GM12878 (cell line): ENCODE measurements at regions not wholly inside any gene's neighbourhood (a gene's known extent, or its start where the extent isn't known, plus 50 kb on each side); places are given as distances from the start of the nearest gene placed in this dataset.

Source experiments
- ATAC-seq: fragments of 200-7000 bp; cut with Tn5 transposase; 3 replicates; pipeline ENCODE4 v1.9.1; 2020; ENCODE audit warnings: mild to moderate bottlenecking, moderate library complexity
- BruUV-seq: library from RNA; stranded (reverse); fragments of 400-500 nt; replicated peaks from 2 replicates; lab custom pipeline; 2021; lab: Mats Ljungman, UMichigan
- CTCF ChIA-PET: fragments of 300-600 bp; sonication (Branson Sonifier 250); formaldehyde crosslinking; extraction: SDS; loops from one replicate; lab custom pipeline; 2021; ENCODE audit warnings: inconsistent platforms; lab: Yijun Ruan, JAX
- POLR2A ChIA-PET: fragments of 350-600 bp; formaldehyde crosslinking; extraction: SDS; loops from one replicate; lab custom pipeline; 2021; ENCODE audit warnings: inconsistent platforms; lab: Charles Lee
- RAD21 ChIA-PET: fragments of 300-600 bp; sonication (Branson Sonifier 250); formaldehyde crosslinking; loops from one replicate; lab custom pipeline; 2023; ENCODE audit warnings: antibody characterized with exemption; ENCODE audit not compliant: unreplicated experiment; lab: Charles Lee
- SMC1A ChIA-PET: fragments of 300-600 bp; sonication (Branson Sonifier 250); formaldehyde crosslinking; loops from one replicate; lab custom pipeline; 2023; ENCODE audit not compliant: unreplicated experiment, uncharacterized antibody; lab: Charles Lee
- DNase-seq: peaks from one replicate; pipeline ENCODE4 v3.0.0-alpha.2; 2011; ENCODE audit warnings: low read depth, low spot score
- FAIRE-seq: peaks from 3 replicates; lab custom pipeline; 2011; peaks lifted over from hg19 to GRCh38; lab: Jason Lieb, UNC
- H2AFZ ChIP-seq: 2 replicates; pipeline ENCODE4 v1.6.0; 2011; ENCODE audit warnings: low read depth, low read length, control low read depth; ENCODE audit not compliant: control insufficient read depth
- H3K27ac ChIP-seq: 2 replicates; pipeline ENCODE4 v1.5.1; 2011; ENCODE audit warnings: control low read depth; ENCODE audit not compliant: control insufficient read depth, insufficient read depth
- H3K27me3 ChIP-seq, 2 experiments: replicated peaks in 1 of 2; 2 replicates each; pipeline versions ENCODE4 v1.6.0 to v1.6.1; 2011; ENCODE audit warnings: low read length in 1 of 2; ENCODE audit not compliant: control insufficient read depth in 2 of 2, insufficient read depth in 2 of 2
- H3K36me3 ChIP-seq, 2 experiments: 2 replicates each; pipeline ENCODE4 v1.5.1; 2011; ENCODE audit warnings: low read length in 1 of 2; ENCODE audit not compliant: control insufficient read depth in 2 of 2, insufficient read depth in 2 of 2
- H3K4me1 ChIP-seq: 2 replicates; pipeline ENCODE4 v1.6.1; 2011; ENCODE audit warnings: mild to moderate bottlenecking, low read length, moderate library complexity, mixed read lengths; ENCODE audit not compliant: control insufficient read depth, insufficient read depth
- H3K4me2 ChIP-seq: 2 replicates; pipeline ENCODE4 v1.6.0; 2011; ENCODE audit warnings: control low read depth; ENCODE audit not compliant: control insufficient read depth, insufficient read depth
- H3K4me3 ChIP-seq: fragments of 200-600 bp; sonication (generic); 2 replicates; pipeline ENCODE4 v1.5.1; 2016
- H3K79me2 ChIP-seq: 2 replicates; pipeline ENCODE4 v1.6.0; 2011; ENCODE audit warnings: low read length; ENCODE audit not compliant: control insufficient read depth, insufficient read depth
- H3K9ac ChIP-seq: 2 replicates; pipeline ENCODE4 v1.8.0; 2011; ENCODE audit warnings: low read length, control low read depth, mixed read lengths; ENCODE audit not compliant: control insufficient read depth, insufficient read depth
- H3K9me3 ChIP-seq: replicated peaks from 3 replicates; pipeline ENCODE4 v1.5.1; 2011; ENCODE audit warnings: mild to moderate bottlenecking, low read length; ENCODE audit not compliant: control insufficient read depth, insufficient read depth
- H4K20me1 ChIP-seq: 2 replicates; pipeline ENCODE4 v1.6.0; 2011; ENCODE audit not compliant: control insufficient read depth, insufficient read depth
- HDAC6 ChIP-seq: fragments of 200-600 bp; sonication (generic); IDR thresholded peaks from one replicate; pipeline ENCODE4 v1.8.0; 2017; ENCODE audit warnings: antibody characterized with exemption; ENCODE audit not compliant: unreplicated experiment
- MXI1 ChIP-seq: fragments of 150-350 bp; IDR thresholded peaks from 2 replicates; pipeline ENCODE4 v1.6.1; 2011; ENCODE audit warnings: low read depth, mild to moderate bottlenecking, inconsistent platforms, low read length, improper control_type of control experiment
- NR2C2 ChIP-seq: IDR thresholded peaks from 2 replicates; pipeline ENCODE4 v1.6.1; 2011; ENCODE audit warnings: borderline replicate concordance, low read depth; ENCODE audit not compliant: control insufficient read depth, insufficient read length
- SMC3 ChIP-seq: IDR thresholded peaks from 2 replicates; pipeline ENCODE4 v1.6.1; 2011; ENCODE audit warnings: low read length, improper control_type of control experiment, borderline replicate concordance
- SREBF2 ChIP-seq: IDR thresholded peaks from 2 replicates; pipeline ENCODE4 v1.6.1; 2012; ENCODE audit warnings: mild to moderate bottlenecking, low read length
- TCF3 ChIP-seq: IDR thresholded peaks from 2 replicates; pipeline ENCODE4 v1.6.1; 2012; ENCODE audit warnings: low read depth, mild to moderate bottlenecking, low read length, borderline replicate concordance; ENCODE audit not compliant: insufficient read depth
- YBX1 ChIP-seq: fragments of 450-650 bp; IDR thresholded peaks from 2 replicates; pipeline ENCODE4 v1.6.1; 2016; ENCODE audit warnings: antibody characterized with exemption
- WGBS: methylation state at CpG from one replicate; pipeline ENCODE4 v1.1.6; 2016; ENCODE audit warnings: low lambda C conversion rate; ENCODE audit not compliant: insufficient replicate concordance, insufficient coverage; ENCODE audit errors: missing lambda C conversion rate; 5-methylcytosine and 5-hydroxymethylcytosine counted together
- in situ Hi-C: fragments of 300-500 bp; cut with MboI; formaldehyde crosslinking; loops from 9 replicates; pipeline ENCODE4 v1.14.3; 2018; ENCODE audit warnings: mixed read lengths
- intact Hi-C: fragments of 100-400 bp; cut with micrococcal nuclease; formaldehyde crosslinking; loops from one replicate; pipeline ENCODE4 v1.14.2; 2022; ENCODE audit not compliant: unreplicated experiment
- TF ChIP-seq, protein P1 (sequence below): fragments of 450-650 bp; formaldehyde crosslinking; IDR thresholded peaks from 2 replicates; pipeline ENCODE4 v1.4.0; 2020; ENCODE audit warnings: mild to moderate bottlenecking, moderate library complexity
- TF ChIP-seq, protein P2 (sequence below), 3 experiments: IDR thresholded peaks in 2 of 3; conservative IDR thresholded peaks in 1 of 3; 2 replicates each; pipeline ENCODE4 v1.5.1; 2011; ENCODE audit warnings: low read depth in 3 of 3, low read length in 3 of 3, mild to moderate bottlenecking in 3 of 3, control low read depth in 2 of 3, moderate library complexity in 2 of 3, inconsistent platforms in 1 of 3, mixed read lengths in 1 of 3; ENCODE audit not compliant: control insufficient read depth in 2 of 3, insufficient read depth in 1 of 3; ENCODE audit errors: extremely low read depth in 1 of 3
- TF ChIP-seq, protein P3 (sequence below): IDR thresholded peaks from 2 replicates; pipeline ENCODE4 v1.6.1; 2012; ENCODE audit warnings: low read length, inconsistent platforms

DNA sequence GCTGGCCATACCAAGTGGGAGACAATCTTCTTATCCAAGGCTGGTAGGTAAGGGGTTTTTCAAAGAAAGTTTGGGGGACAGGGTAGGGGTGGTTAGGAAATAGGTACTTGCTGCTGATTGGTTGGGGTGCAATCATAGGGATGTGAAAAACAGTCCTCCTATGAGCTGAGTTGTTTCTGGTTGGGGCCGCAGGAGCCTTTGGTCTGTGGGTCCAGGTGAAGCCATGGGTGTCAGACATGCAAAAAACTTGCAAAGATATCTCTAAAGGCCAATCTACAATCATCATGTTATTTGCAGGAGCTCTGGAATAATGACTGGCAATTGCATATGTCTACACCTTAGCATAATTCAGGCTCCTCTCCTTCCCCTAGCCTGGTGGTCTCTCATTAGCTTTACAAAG, 982.3 kb downstream of the DIPK2A start:
- RAD21 ChIA-PET, result no interaction called here
- ATAC-seq, result no peak
- no peak for FAIRE-seq
- H3K4me1 ChIP-seq, result no peaks in the 10 kb centered on the region
- H3K9me3 ChIP-seq, result no peaks in the 10 kb centered on the region
- DNase-seq, result no peak
- no peaks in the 10 kb centered on the region for H3K27me3 ChIP-seq
- no peak overlapping the region for H3K4me2 ChIP-seq
- H2AFZ ChIP-seq, result no peak overlapping the region
- no peaks in the 10 kb centered on the region for H4K20me1 ChIP-seq
- no TSS peak for BruUV-seq
- H3K36me3 ChIP-seq, result no peaks in the 10 kb centered on the region
- 8% methylated on average over 1 of the region's 1 CpG for WGBS
- no peak overlapping the region for H3K27ac ChIP-seq
- CTCF ChIA-PET, result interaction anchor here (1.0 kb wide), 1 partner anchor 17 kb away, joined by 3 read pairs; no protein-coding TSS in a partner anchor
- intact Hi-C loops, result no loop called here
- POLR2A ChIA-PET, result no interaction called here
- TF ChIP-seq SREBF2, result no peak
- TF ChIP-seq, protein P1, sequence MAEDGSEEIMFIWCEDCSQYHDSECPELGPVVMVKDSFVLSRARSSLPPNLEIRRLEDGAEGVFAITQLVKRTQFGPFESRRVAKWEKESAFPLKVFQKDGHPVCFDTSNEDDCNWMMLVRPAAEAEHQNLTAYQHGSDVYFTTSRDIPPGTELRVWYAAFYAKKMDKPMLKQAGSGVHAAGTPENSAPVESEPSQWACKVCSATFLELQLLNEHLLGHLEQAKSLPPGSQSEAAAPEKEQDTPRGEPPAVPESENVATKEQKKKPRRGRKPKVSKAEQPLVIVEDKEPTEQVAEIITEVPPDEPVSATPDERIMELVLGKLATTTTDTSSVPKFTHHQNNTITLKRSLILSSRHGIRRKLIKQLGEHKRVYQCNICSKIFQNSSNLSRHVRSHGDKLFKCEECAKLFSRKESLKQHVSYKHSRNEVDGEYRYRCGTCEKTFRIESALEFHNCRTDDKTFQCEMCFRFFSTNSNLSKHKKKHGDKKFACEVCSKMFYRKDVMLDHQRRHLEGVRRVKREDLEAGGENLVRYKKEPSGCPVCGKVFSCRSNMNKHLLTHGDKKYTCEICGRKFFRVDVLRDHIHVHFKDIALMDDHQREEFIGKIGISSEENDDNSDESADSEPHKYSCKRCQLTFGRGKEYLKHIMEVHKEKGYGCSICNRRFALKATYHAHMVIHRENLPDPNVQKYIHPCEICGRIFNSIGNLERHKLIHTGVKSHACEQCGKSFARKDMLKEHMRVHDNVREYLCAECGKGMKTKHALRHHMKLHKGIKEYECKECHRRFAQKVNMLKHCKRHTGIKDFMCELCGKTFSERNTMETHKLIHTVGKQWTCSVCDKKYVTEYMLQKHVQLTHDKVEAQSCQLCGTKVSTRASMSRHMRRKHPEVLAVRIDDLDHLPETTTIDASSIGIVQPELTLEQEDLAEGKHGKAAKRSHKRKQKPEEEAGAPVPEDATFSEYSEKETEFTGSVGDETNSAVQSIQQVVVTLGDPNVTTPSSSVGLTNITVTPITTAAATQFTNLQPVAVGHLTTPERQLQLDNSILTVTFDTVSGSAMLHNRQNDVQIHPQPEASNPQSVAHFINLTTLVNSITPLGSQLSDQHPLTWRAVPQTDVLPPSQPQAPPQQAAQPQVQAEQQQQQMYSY (CRISPR knock-in tag), result no peak
- no peak for TF ChIP-seq NR2C2
- TF ChIP-seq, protein P2, sequence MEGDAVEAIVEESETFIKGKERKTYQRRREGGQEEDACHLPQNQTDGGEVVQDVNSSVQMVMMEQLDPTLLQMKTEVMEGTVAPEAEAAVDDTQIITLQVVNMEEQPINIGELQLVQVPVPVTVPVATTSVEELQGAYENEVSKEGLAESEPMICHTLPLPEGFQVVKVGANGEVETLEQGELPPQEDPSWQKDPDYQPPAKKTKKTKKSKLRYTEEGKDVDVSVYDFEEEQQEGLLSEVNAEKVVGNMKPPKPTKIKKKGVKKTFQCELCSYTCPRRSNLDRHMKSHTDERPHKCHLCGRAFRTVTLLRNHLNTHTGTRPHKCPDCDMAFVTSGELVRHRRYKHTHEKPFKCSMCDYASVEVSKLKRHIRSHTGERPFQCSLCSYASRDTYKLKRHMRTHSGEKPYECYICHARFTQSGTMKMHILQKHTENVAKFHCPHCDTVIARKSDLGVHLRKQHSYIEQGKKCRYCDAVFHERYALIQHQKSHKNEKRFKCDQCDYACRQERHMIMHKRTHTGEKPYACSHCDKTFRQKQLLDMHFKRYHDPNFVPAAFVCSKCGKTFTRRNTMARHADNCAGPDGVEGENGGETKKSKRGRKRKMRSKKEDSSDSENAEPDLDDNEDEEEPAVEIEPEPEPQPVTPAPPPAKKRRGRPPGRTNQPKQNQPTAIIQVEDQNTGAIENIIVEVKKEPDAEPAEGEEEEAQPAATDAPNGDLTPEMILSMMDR (IDR thresholded peaks at IDR 0.05 in 2 of 3, conservative IDR thresholded peaks at IDR 0.05 in 1 of 3; ENCODE audit: control insufficient read depth in 2 of 3, extremely low read depth in 1 of 3, insufficient read depth in 1 of 3, low read depth in 3 of 3, low read length in 3 of 3), result no peak
- TF ChIP-seq SMC3, result no peak
- no peak for TF ChIP-seq TCF3
- no peak for TF ChIP-seq MXI1
- no peak for TF ChIP-seq HDAC6
- TF ChIP-seq, protein P3, sequence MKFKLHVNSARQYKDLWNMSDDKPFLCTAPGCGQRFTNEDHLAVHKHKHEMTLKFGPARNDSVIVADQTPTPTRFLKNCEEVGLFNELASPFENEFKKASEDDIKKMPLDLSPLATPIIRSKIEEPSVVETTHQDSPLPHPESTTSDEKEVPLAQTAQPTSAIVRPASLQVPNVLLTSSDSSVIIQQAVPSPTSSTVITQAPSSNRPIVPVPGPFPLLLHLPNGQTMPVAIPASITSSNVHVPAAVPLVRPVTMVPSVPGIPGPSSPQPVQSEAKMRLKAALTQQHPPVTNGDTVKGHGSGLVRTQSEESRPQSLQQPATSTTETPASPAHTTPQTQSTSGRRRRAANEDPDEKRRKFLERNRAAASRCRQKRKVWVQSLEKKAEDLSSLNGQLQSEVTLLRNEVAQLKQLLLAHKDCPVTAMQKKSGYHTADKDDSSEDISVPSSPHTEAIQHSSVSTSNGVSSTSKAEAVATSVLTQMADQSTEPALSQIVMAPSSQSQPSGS, result no peak
- TF ChIP-seq YBX1, result no peak
- no peak overlapping the region for H3K9ac ChIP-seq
- SMC1A ChIA-PET, result no interaction called here
- H3K4me3 ChIP-seq, result no peak overlapping the region
- no peaks in the 10 kb centered on the region for H3K79me2 ChIP-seq
- in situ Hi-C loops, result no loop called here
